PC-3 (cell line): ENCODE measurements at regions not wholly inside any gene's neighbourhood (a gene's known extent, or its start where the extent isn't known, plus 50 kb on each side); places are given as distances from the start of the nearest gene placed in this dataset.

Experiments
- CTCF ChIP-seq: fragments of 300-600 bp; sonication (generic); conservative IDR thresholded peaks from 2 replicates; pipeline ENCODE4 v1.5.1; 2017; ENCODE audit warnings: antibody characterized with exemption, low read depth, mild to moderate bottlenecking, low read length
- EZH2 ChIP-seq: fragments of 300-600 bp; sonication (generic); IDR thresholded peaks from one replicate; pipeline ENCODE4 v1.6.1; 2017; ENCODE audit warnings: antibody characterized with exemption, mild to moderate bottlenecking, low read length; ENCODE audit not compliant: unreplicated experiment
- EZH2phosphoT487 ChIP-seq: fragments of 300-600 bp; sonication (generic); IDR thresholded peaks from 2 replicates; pipeline ENCODE4 v1.6.1; 2018; ENCODE audit warnings: mild to moderate bottlenecking, antibody characterized with exemption, low read length, borderline replicate concordance

- TF ChIP-seq CTCF (no peak), EZH2 (no peak), EZH2phosphoT487 (no peak)
These were observed 375.5 kb upstream of the SLC8A1 start for GRCh38 chr2:40827392-40827791.
